ENCODE measurements at regions not wholly inside any gene's neighbourhood (a gene's known extent, or its start where the extent isn't known, plus 50 kb on each side); places are given as distances from the start of the nearest gene placed in this dataset.

- TF ChIP-seq POLR2A (IDR thresholded peaks at IDR 0.05; ENCODE audit: low read length) (no peak), GATA1 (IDR thresholded peaks at IDR 0.05; ENCODE audit: low read depth, low read length) (no peak)
Measured at GRCh38 chr2:11022591-11023273, 111.0 kb downstream of the KCNF1 start.

Data from erythroblast (primary cell).